ENCODE measurements at regions not wholly inside any gene's neighbourhood (a gene's known extent, or its start where the extent isn't known, plus 50 kb on each side); places are given as distances from the start of the nearest gene placed in this dataset.

GRCh38 chr2:220278022-220278421, 650.6 kb downstream of the SLC4A3 start:
- TF ChIP-seq CTCF (IDR thresholded peaks at IDR 0.05; ENCODE audit: control extremely low read depth, extremely low read depth, low read depth, missing control alignments) = no peak
- ChIA-PET CTCF (no interaction called here), POLR2A (no interaction called here)
- DNase-seq (ENCODE audit: extremely low spot score) = no peak

- POLR2A ChIA-PET = no interaction called here
- TF ChIP-seq CTCF (IDR thresholded peaks at IDR 0.05; ENCODE audit: control extremely low read depth, extremely low read depth, low read depth, missing control alignments) = no peak
- no peak for DNase-seq (ENCODE audit: extremely low spot score)
- CTCF ChIA-PET = no interaction called here
Measured at GRCh38 chr2:220279372-220279771, 651.9 kb downstream of the SLC4A3 start.

GRCh38 chr2:220279840-220280239, 652.4 kb downstream of the SLC4A3 start:
- TF ChIP-seq CTCF (IDR thresholded peaks at IDR 0.05; ENCODE audit: control extremely low read depth, extremely low read depth, low read depth, missing control alignments) = no peak
- DNase-seq (ENCODE audit: extremely low spot score) = no peak
- ChIA-PET POLR2A (no interaction called here), CTCF (no interaction called here)

GRCh38 chr2:220280736-220281135, 653.3 kb downstream of the SLC4A3 start:
- CTCF ChIA-PET = no interaction called here
- DNase-seq (ENCODE audit: extremely low spot score) = no peak
- no peak for TF ChIP-seq CTCF (IDR thresholded peaks at IDR 0.05; ENCODE audit: control extremely low read depth, extremely low read depth, low read depth, missing control alignments)
- POLR2A ChIA-PET = no interaction called here

- ChIA-PET POLR2A (no interaction called here), CTCF (no interaction called here)
- DNase-seq (ENCODE audit: extremely low spot score) = no peak
- TF ChIP-seq CTCF (IDR thresholded peaks at IDR 0.05; ENCODE audit: control extremely low read depth, extremely low read depth, low read depth, missing control alignments) = no peak
Measured at GRCh38 chr2:220281771-220282170, 654.3 kb downstream of the SLC4A3 start.

- DNase-seq (ENCODE audit: extremely low spot score) = no peak
- ChIA-PET CTCF (no interaction called here), POLR2A (no interaction called here)
- TF ChIP-seq CTCF (IDR thresholded peaks at IDR 0.05; ENCODE audit: control extremely low read depth, extremely low read depth, low read depth, missing control alignments) = no peak
Measured at GRCh38 chr2:220282236-220282635, 654.8 kb downstream of the SLC4A3 start.

GRCh38 chr2:220293966-220294365, 666.5 kb downstream of the SLC4A3 start:
- CTCF ChIA-PET = no interaction called here
- POLR2A ChIA-PET = no interaction called here
- no peak for DNase-seq (ENCODE audit: extremely low spot score)
- TF ChIP-seq CTCF (IDR thresholded peaks at IDR 0.05; ENCODE audit: control extremely low read depth, extremely low read depth, low read depth, missing control alignments) = no peak

Measured in GM10248 (cell line).